PC-9 (cell line): ENCODE measurements at regions not wholly inside any gene's neighbourhood (a gene's known extent, or its start where the extent isn't known, plus 50 kb on each side); places are given as distances from the start of the nearest gene placed in this dataset.

Experiments
- CTCF ChIP-seq: fragments of 200-600 bp; sonication (generic); conservative IDR thresholded peaks from 2 replicates; pipeline ENCODE4 v1.6.1; 2017; ENCODE audit warnings: mixed run types, antibody characterized with exemption, mild to moderate bottlenecking, moderate library complexity
- EZH2 ChIP-seq: fragments of 200-600 bp; sonication (generic); IDR thresholded peaks from 2 replicates; pipeline ENCODE4 v1.8.0; 2017; ENCODE audit warnings: antibody characterized with exemption, low read depth

GRCh38 chr4:122052677-122053076 lies 99.5 kb upstream of the BLTP1 start:
- no peak for TF ChIP-seq CTCF
- TF ChIP-seq EZH2: no peak
